KBM-7 (cell line): ENCODE measurements at regions not wholly inside any gene's neighbourhood (a gene's known extent, or its start where the extent isn't known, plus 50 kb on each side); places are given as distances from the start of the nearest gene placed in this dataset.
A peak's percentile ranks its signal among the peaks of the same experiment; 100 is the strongest.

ENCODE experiments used
- DNase-seq: peaks from one replicate; pipeline ENCODE4 v3.0.0-alpha.2; 2015
- in situ Hi-C: fragments of 300-500 bp; cut with MboI; formaldehyde crosslinking; loops from 2 replicates; pipeline ENCODE4 v1.14.3; 2020; ENCODE audit warnings: low sequenced_read_pairs, low pct_unique_long_range_greater_than_20kb, mixed read lengths

DNA sequence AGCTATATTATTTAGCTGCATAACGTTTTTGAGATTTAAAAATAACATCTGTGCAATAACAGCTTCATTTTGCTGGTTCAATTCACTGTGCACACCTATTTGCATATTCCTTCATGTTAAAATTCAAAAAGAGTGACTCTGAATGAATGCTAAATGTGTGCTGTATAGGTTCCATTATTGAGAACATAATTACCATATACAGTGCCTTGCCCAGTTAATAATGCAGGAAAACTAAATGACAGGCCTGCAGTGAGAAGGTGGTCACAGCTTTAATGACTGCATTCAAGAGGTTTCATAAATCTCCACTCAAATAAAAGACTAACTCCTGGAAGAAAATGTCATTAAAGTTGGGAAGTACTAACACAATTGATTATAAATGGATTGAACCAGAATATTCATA is 1183.2 kb upstream of the ADGRL3 start:
- in situ Hi-C loops: no loop called here
- no peak for DNase-seq

DNA sequence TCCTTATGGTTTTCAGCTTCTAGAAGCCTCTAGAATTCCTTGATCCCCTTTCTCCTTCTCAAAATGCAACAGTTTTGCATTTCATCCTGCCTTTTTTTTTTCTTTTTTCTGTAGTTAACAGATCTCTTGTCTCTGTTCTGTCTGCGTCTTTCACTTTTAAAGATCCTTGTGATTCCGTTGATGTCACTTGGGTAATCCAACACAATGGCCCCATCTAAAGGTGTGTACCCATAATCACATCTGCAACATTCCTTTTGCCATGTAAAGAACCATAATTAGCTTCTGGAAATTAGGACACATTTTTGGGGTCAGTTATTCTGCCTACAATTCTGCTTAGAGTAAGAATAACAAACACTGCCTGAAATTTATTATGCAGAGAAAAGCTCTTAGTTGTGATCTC is 1180.9 kb upstream of the ADGRL3 start:
- no peak for DNase-seq
- in situ Hi-C loops: no loop called here

DNA sequence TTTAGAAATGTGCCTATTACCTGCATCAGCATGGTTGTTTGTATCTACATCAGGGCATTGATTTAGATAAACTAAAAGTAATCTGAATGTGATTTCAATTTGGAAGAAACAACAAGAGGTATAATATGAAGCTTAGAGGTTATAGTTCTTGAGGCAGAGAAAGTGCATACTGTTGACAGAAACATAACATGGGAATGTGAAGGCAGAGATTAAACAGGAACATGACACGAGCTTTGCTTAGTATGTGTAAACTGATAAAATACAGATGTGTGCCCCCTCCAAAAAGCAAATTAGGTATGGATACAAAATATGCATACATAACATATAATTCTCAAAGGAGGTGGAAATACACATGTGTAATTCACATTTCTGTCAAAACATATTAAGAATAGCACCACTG is 1180.2 kb upstream of the ADGRL3 start:
- in situ Hi-C loops: no loop called here
- DNase-seq: no peak

DNA sequence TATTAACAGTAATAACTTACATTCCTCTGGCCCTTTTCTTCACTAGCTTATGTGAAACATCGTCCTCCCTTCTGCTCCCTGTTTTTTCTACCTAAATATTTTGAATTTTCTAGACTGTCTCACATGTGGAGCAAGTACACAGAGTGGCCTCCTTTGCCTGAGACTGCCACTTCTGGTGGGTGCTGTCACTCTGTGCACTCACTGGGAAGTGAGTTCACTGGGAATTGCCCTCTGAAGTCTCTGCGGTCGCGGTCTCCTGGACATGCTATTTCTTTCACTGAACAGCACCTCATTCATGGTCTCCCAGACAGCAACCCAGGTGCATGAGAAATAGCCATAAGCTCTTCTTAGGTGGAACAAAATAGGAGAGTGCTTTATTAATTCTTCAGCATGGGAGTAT is 1179.7 kb upstream of the ADGRL3 start:
- in situ Hi-C loops: no loop called here

DNA sequence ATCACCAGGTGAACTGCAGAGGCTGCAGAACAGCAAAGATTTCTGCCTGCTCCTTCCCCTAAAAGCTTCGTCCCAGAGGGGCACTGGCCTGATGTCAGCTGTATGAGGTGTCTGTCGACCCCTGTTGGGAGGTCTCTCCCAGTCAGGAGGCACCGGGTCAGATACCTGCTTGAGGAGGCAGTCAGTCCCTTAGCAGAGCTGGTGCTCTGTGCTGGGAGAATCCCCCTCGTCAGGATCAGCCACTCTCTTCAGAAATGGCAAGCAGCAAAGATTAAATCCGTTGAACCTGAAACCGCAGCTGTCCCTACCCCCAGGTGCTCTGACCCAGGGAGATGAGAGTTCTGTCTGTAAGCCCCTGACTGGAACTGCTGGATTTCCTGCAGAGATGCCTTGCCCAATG is 1166.3 kb upstream of the ADGRL3 start:
- DNase-seq: no peak
- in situ Hi-C loops: no loop called here

More for the DNA sequence above, 1179.7 kb upstream of the ADGRL3 start:
- no peak for DNase-seq

DNA sequence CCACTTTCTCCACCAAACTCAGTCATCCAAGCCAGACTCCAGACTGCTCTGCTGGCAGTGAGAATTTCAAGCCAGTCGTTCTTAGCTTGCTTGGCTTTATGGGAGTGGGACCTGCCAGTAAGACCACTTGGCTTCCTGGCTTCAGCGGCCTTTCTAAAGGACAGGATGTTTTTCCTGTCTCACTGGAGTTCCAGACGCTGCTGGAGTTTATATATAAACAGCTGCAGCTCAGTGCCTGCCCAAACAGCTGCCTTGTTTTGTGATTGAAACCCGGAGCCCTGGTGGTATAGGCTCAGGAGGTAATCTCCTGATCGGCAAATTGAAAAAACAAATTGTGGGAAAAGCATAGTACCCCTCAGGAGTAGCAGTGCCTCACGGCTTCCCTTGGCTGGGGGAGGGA is 1165.8 kb upstream of the ADGRL3 start:
- in situ Hi-C loops: no loop called here
- DNase-seq: no peak

DNA sequence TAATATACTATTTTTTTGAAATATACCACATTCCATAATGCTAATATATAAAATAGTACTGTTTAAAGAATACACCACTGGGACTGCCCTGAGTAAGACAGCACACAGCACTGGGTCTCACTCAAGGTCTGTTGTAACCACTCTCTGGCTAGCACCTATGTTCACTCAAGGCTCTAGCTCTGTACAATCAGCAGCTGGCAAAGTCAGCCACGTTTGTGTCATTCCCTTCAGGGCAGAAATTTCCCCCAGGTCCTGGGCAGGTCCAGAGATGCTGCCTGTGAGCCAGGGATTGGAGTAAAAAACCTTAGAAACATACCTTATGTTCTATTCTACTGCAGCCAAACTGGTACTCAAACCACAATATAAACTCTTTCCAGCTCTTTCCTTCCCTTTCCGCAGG is 1160.2 kb upstream of the ADGRL3 start:
- in situ Hi-C loops: no loop called here
- no peak for DNase-seq

DNA sequence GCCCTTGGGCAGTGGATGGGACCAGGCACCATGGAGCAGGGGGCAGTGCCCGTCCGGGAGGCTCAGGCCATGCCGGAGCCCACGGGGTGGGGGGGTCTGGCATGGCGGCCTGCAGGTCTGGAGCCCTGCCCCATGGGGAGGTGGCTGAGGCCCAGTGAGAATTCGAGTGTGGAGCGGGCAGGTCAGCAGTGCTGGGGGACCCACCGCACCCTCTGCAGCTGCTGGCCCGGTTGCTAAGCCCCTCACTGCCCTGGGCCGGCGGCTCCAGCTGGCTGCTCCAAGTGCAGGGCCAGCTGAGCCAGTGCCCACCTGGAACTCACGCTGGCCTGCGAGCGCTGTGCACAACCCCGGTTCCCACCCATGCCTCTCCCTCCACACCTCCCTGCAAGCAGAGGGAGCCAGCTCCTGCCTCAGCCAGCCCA is 1157.9 kb upstream of the ADGRL3 start:
- in situ Hi-C loops: no loop called here
- DNase-seq: no peak

DNA sequence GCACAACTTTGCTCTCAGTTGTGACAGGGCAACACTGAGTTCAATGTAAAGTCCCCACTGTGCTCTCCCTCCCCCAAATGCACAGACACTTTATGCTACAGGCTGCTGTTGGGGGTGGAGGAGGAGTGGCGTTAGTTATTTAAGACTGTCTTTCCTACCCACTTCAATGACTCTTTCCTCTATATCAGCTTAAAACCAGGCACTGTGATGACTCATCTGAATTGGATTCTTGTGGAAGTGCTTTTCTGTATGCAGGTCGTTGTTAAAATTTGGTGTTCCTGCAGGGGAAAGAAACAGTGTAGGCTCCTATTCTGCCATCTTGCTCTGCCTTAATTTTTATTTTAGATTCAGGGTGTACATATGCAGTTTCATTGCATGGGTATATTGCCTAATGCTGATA is 1157.2 kb upstream of the ADGRL3 start:
- in situ Hi-C loops: no loop called here
- DNase-seq: peak; percentile 7

DNA sequence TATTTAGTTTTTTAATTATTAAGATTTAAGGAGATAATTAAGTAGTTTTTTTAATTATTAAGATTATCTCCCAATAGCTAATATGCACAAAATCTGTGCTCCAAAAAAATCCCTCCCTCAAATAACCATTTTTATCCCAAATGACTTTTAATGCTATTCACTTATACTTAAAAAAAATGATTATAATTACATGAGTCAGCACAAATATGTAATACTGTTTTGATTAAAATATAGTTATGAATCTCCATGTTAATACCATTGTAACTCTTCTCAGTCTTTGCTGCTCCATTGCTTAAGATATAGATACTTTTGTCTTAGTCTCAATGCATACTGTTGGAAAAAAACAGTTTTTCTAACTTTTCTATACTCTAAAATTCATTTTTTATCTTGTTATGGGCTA is 1121.1 kb upstream of the ADGRL3 start:
- in situ Hi-C loops: no loop called here
- no peak for DNase-seq

DNA sequence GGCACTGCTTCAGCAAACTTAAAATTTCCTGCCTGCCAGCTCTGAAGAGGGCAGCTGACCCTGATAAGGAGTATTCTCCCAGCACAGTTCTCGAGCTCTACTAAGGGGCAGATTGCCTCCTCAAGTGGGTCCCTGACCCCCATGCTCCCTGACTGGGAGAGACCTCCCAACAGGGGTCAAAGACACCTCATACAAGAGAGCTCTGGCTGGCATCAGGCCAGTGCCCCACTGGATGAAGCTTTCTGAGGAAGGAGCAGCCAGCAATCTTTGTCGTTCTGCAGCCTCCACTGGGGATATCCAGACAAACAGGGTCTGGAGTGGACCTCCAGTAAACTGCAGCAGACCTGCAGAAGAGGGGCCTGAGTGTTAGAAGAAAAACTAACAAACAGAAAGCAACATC is 1118.3 kb upstream of the ADGRL3 start:
- DNase-seq: no peak
- in situ Hi-C loops: no loop called here

DNA sequence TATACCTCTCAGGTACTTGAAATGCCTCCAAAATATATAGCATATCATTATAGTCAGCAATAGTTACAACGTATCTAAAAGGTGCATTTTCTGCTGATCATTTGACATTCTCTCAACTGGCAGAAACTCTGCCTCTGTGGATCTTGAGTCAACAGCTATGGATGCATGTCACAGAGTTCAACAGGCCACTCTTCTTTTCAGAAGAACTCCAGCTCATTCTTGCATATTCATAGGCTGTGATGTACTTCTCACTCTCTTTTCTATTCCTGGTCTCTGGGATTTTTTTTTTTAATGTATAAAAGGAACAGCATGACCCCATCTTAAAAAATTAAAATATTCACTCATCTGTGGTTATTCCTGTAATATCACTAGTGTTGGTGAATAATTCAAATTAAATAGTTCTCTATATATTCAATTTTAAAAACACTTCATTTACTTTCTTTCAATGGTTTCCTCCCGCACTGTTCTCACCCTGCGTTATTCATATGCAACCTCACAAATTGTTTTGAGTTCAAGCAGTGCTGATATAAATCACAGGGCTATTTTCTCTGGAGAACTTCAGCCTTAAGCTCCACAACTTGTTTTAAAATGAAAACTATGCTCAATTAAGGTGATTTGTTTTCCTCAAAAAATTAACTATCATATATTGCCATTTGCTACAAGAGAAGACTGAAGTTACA is 1111.2 kb upstream of the ADGRL3 start:
- in situ Hi-C loops: no loop called here
- no peak for DNase-seq

DNA sequence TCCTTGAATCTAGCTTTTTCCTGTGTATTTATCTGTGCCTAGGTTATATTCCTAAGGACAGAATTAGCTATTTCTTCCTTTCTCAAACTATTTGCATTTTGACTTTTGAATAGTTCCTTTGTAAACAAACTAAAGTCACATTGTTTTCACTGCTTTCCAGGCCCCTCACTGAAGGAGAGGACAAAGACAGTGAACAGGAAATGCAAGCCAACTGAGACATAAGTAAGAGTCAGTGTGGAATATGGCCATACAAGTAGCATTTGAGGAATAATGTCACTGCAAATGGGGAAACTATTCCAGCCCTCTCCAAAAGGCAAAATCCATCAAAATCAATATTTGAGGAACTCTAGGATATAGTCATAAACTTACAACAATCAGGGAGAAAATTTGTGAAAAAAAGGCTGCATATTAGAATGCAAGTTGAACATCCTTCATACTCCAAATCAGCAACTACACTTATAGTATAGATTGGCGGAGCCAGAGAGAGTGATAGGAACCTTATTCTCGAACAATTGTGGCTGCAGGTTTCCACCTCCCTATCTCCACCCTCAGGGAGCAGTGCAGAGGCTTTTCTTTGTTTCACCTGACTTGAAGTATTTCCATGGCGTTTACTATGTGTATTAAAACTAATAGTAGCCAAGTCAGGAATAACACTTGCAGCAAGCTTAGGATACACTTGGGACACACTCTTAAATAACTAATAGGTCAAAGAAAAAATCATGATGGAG is 1110.4 kb upstream of the ADGRL3 start:
- in situ Hi-C loops: no loop called here
- DNase-seq: no peak

DNA sequence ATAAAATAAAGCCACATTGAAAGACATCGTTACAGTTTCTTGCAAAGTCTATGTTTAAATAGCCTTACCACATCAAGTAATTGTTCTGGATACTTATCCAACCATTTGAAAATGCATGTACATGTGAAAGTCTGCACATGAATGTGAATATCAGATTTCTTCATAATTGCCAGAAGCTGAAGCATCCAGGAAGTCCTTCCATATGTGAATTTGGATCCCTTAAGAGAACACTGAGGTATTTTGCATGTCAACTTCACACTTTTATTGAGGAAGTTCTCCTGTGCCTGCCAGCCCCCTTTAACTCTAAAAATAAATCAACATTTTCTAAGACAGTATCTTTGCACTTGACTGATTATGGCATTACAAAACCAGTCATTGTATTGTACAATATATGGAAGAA is 1103.5 kb upstream of the ADGRL3 start:
- peak; percentile 6 for DNase-seq
- in situ Hi-C loops: no loop called here

DNA sequence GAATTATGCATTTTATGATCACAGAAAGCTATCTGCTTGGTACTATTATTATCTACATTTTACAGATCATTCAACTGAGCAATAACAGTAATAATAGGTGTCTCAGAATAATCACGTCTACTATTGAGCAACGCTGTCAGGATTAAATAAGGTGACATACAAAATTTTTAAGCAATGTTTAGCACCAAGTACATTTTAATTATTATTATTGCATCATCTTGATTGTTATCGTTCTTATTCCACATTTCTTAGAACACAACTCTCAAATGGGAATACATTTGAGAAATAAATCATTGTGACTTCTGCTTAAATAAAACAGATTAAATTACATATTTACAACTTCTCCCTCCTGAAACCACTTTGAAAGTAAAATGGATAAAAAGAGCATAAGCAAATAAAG is 1083.5 kb upstream of the ADGRL3 start:
- in situ Hi-C loops: no loop called here

DNA sequence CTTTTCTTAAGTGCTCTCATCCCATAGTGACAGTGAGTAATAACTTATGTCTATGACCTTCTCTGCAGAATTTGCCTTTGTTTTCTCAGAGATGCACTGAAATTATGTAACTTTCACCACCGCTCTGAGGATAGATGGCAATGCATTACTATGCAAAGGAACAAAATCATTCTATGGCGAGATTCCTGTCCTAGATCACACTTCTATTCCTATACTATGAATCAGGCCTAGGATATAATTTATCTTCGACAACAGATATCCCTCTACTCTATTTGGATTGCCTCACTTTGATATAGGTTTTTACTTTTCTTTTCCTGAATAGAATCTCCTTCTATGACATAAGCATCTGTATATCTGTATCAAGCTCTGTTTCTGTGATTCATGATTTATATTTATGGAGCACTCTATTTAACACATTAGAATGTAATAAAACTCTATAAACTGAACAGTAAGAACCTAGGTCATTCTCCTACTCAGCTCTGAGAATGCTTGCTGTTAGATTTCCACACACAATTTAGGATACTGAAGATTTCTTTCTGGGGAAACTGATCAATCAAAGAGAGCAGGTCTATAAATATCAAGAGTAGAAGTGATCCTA is 1082.3 kb upstream of the ADGRL3 start:
- in situ Hi-C loops: no loop called here
- no peak for DNase-seq

More for the DNA sequence above, 1083.5 kb upstream of the ADGRL3 start:
- DNase-seq: no peak

DNA sequence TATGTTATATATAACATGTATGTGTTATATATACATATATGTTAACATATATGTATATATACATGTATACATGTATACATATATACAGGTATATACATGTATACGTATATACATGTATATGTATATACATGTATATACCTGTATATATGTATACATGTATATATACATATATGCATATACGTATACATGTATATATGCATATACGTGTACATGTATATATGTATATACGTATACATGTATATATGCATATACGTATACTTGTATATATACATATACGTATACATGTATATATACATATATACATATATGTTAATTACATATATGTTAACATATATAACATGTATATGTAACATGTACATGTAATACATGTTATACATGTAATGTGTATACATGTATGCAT is 1077.3 kb upstream of the ADGRL3 start:
- DNase-seq: no peak
- in situ Hi-C loops: no loop called here

DNA sequence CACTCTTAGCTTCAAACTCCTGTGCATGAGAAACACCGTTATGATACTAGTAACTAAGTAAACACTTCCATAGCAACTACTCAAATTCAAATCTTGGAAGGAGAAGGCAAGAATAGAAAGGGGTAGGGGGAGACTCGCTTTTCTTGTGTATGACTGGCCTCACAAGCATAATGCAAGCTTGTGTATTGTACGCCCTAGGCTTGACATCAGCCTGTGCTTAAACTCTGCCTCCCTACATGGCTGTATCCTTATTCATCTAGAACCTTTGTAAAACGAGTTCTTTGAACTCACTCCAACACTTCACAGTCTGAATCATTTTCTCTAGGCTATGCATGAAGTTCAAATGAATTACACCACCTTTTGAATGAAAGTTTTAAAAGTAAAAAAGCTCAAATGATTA is 1071.2 kb upstream of the ADGRL3 start:
- DNase-seq: no peak
- in situ Hi-C loops: no loop called here

DNA sequence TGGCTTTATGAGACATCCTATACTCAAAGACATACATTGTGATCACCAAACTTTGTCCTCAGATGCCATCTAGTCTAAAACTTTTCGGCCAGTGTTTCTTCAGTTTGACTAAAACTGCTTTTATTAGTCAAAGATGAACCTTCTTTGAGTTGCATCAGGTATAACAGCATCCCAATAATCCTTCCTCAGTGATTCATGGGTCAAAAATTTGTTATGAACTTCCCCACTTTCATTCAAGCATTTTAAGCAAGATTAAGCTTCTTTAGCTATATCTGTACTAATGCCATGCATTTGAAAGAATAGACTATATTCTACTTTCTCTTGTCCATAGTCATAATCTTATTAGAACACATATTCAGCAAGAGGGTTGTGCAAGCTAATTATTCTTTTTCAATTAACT is 1070.4 kb upstream of the ADGRL3 start:
- in situ Hi-C loops: no loop called here
- DNase-seq: no peak

DNA sequence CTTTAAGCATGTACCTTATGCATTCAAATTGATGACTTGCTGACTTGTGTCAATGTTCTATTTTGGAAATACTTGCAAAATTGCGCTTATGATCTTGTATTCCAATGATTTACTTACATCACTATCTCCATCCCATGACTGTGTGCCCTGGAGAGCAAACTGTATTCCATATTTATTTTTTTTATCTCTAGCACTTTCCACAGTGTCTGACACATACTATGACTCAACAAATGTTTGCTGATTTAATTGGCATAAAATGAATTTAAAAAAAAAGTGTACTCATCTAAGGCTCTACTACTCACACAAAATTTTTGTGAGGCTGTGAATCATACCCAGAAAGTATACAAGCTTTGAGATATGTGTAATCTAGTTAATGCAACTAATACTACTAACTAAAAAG is 1066.8 kb upstream of the ADGRL3 start:
- no peak for DNase-seq
- in situ Hi-C loops: no loop called here

DNA sequence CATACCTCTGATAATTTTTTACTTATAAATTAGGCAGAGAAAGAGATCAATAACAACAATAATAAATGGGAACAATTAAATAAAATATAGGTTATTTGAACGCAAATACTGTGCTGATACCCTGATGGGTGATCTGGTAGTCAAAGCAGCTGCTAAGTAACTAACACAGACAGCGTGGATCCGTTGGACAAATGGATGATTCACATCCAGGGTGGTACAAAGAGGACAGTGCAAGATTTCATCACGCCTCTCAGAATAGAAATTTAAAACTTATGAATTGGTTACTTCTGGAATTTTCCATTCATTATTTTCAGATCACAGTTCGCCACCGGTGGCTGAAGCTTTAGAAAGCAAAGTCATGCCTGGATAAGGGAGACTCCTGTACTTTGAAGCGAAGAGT is 1066.0 kb upstream of the ADGRL3 start:
- no peak for DNase-seq
- in situ Hi-C loops: no loop called here
